PFSK-1 (cell line): ENCODE measurements at regions not wholly inside any gene's neighbourhood (a gene's known extent, or its start where the extent isn't known, plus 50 kb on each side); places are given as distances from the start of the nearest gene placed in this dataset.

Source experiments
- POLR2AphosphoS5 ChIP-seq: IDR thresholded peaks from 2 replicates; pipeline ENCODE4 v1.6.1; 2012; ENCODE audit warnings: low read depth, mild to moderate bottlenecking, control low read depth, low read length, moderate library complexity
- REST ChIP-seq, 2 experiments: IDR thresholded peaks; 2 replicates each; pipeline versions ENCODE4 v1.6.1 to v1.8.0; 2011 to 2012; ENCODE audit warnings: low read depth in 2 of 2, low read length in 2 of 2, control low read depth in 1 of 2, inconsistent platforms in 1 of 2, mild to moderate bottlenecking in 1 of 2, moderate library complexity in 1 of 2; ENCODE audit not compliant: insufficient read depth in 1 of 2

- TF ChIP-seq POLR2AphosphoS5 (no peak), REST (IDR thresholded peaks at IDR 0.05; ENCODE audit: insufficient read depth in 1 of 2, low read depth in 2 of 2, low read length in 2 of 2) (no peak)
These were observed 502.0 kb downstream of the GBA3 start for GRCh38 chr4:23194751-23195150.
